GM12874 (cell line): ENCODE measurements at regions not wholly inside any gene's neighbourhood (a gene's known extent, or its start where the extent isn't known, plus 50 kb on each side); places are given as distances from the start of the nearest gene placed in this dataset.

ENCODE experiments used
- CTCF ChIP-seq: IDR thresholded peaks from 2 replicates; pipeline ENCODE4 v1.5.1; 2011; ENCODE audit warnings: low read depth, mild to moderate bottlenecking, control low read depth, low read length, moderate library complexity; ENCODE audit not compliant: insufficient read depth

- no peak for TF ChIP-seq CTCF
Measured at GRCh38 chr10:124172181-124172916, 79.0 kb upstream of the CHST15 start.

DNA sequence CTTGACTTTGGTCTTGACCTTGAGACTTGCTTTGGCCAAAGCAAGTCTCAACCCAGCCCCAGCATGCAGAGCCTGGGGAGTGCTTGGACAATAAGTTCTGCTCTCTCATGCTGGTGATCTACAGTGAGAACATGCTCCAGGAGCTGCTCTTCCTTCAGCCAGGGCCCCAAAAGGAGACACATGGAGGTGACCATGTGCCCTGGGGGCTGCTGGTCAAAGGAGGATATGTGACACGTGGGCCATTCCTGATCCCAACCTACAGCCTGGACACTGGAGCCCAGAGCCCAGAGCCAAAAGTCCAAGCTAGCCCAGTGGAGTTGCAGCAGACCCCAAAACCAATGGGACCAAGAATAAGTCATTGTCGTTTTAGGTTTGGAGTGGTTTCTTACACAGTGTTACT lies 78.2 kb upstream of the CHST15 start:
- no peak for TF ChIP-seq CTCF

DNA sequence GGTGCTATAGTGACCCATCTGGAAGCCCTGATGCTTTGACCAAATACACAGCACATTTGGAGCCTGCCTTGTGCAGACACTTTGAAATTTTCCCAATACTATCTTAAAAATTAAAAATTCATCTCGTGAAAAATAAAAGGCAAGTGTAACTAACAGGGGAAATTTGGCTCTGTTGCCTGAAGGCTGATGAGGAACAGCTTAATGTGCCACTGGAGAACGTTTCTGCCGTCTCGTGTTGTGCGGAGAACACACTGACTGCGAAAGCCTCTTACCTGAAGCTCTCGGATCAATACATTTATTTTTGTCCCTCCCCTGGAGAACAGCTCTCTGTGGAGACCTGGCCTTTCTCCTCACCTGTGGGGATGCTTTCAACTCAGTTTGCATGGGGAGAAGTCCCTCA lies 77.2 kb upstream of the CHST15 start:
- TF ChIP-seq CTCF, result no peak

DNA sequence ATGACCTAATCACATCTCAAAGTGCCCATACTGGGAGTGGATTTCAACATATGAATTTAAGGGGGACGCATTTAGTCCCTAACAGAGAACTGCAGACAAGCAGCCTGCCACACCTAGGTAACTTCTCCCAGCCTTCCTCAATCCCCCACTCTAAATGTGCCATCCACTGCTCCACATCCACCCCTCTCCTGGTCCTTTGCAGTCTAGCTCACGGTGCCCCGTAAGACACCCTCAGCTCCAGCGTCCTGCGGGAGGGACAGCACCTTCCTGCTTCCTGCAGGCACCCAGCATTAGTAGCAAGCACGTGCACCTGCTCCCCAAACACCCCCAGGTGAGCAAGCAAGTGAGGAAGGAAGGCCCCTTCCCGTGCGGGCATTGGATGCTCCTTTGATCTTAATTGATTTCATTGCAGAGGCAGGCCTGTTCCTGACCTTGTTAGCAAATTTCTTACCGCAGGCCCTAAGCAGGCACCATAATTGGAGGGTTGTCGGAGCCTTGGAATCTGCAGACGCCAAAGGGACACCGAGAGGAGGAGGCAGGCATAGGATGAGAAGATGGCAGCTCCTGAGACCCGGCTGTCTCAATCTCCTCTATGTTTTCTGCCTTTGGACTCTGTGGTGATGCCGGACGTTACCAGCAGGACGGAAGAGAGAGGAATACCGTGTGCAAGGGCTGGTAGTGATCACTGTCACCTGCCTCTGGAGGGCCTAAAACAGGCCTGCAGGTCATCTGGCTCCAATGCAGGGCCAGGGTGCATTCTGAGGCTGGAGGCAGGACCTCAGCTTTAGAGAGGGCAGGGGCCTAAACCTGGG lies 75.8 kb upstream of the CHST15 start:
- no peak for TF ChIP-seq CTCF

DNA sequence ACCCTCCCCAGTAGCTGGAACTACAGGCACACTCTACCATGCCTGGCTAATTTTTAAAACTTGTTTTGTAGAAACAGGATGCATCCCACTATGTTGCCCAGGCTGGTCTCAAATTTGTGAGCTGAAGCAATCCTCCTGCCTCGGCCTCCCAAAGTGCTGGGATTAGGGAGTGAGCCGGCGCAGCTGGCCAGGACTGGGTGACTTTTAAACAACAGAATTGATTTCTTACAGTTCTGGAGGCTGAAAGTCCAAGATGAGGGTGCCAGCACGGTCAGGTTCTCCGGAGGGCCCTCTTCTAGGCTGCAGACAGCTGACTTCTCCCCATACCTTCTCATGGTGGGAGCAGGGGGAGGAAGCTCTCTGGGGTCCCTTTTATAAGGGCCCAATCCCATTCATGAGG lies 75.2 kb upstream of the CHST15 start:
- TF ChIP-seq CTCF, result no peak

GRCh38 chr10:124166431-124167125 lies 73.2 kb upstream of the CHST15 start:
- no peak for TF ChIP-seq CTCF

DNA sequence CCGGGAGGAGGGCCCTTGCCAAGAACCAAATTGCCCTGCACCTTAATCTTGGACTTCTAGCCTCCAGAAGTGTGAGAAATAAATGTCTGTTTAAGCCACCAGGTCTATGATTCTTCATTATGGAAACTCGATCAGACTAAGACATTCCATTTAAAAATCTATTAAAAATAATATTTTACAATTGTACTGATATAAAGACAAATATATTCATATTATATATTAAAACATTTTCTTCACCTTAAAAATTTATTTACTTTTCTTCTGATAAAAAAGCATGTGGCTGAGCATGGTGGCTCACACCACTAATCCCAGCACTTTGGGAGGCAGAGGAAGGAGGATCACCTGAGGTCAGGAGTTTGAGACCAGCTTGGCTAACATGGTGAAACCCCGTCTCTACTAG lies 72.4 kb upstream of the CHST15 start:
- no peak for TF ChIP-seq CTCF
